HEK293 (cell line): ENCODE measurements at regions not wholly inside any gene's neighbourhood (a gene's known extent, or its start where the extent isn't known, plus 50 kb on each side); places are given as distances from the start of the nearest gene placed in this dataset.

ENCODE experiments used
- CTCF ChIA-PET: fragments of 350-600 bp; formaldehyde crosslinking; extraction: SDS; loops from one replicate; lab custom pipeline; 2021; ENCODE audit warnings: antibody characterized with exemption; lab: Yijun Ruan, JAX
- POLR2A ChIA-PET: fragments of 300-600 bp; formaldehyde crosslinking; extraction: SDS; loops from one replicate; lab custom pipeline; 2020; ENCODE audit warnings: antibody characterized with exemption, inconsistent platforms; lab: Yijun Ruan, JAX
- H3K27ac ChIP-seq: fragments of 200-500 bp; sonication (Bioruptor generic); 2 replicates; pipeline ENCODE4 v1.5.1; 2014; ENCODE audit warnings: low read depth, low read length, control low read depth, inconsistent platforms; ENCODE audit errors: extremely low read depth
- H3K36me3 ChIP-seq, 2 experiments: fragments of 200-500 bp in 1 of 2; sonication (Bioruptor generic) in 1 of 2; 1 replicate in 1 of 2; 2 replicates in 1 of 2; pipeline ENCODE4 v1.5.1; 2014 to 2017; ENCODE audit warnings: inconsistent platforms in 2 of 2, low read length in 2 of 2; ENCODE audit not compliant: control insufficient read depth in 2 of 2, insufficient read depth in 1 of 2
- H3K4me1 ChIP-seq: fragments of 200-500 bp; sonication (Bioruptor generic); 2 replicates; pipeline ENCODE4 v1.5.1; 2014; ENCODE audit warnings: mild to moderate bottlenecking, low read length, inconsistent platforms; ENCODE audit not compliant: control insufficient read depth, insufficient read depth
- H3K4me3 ChIP-seq: 2 replicates; pipeline ENCODE4 v1.5.1; 2011; ENCODE audit warnings: low read depth, mild to moderate bottlenecking, control low read depth, low read length, moderate library complexity
- H3K9me3 ChIP-seq: fragments of 200-500 bp; sonication (Bioruptor generic); 2 replicates; pipeline ENCODE4 v1.5.1; 2014; ENCODE audit warnings: low read depth, low read length, inconsistent platforms; ENCODE audit not compliant: control insufficient read depth, insufficient read depth
- BCL11A ChIP-seq: fragments of 450-650 bp; formaldehyde crosslinking; IDR thresholded peaks from 2 replicates; pipeline ENCODE4 v1.5.1; 2016; ENCODE audit warnings: low read depth, missing biosample characterization, missing genetic modification characterization
- BCL6B ChIP-seq: fragments of 450-650 bp; formaldehyde crosslinking; IDR thresholded peaks from 2 replicates; pipeline ENCODE4 v1.5.1; 2017; ENCODE audit warnings: missing biosample characterization, missing genetic modification characterization
- KLF10 ChIP-seq: fragments of 450-650 bp; IDR thresholded peaks from 2 replicates; pipeline ENCODE4 v1.5.1; 2018; ENCODE audit warnings: missing biosample characterization, mild to moderate bottlenecking, missing genetic modification characterization
- KLF17 ChIP-seq: fragments of 450-650 bp; formaldehyde crosslinking; IDR thresholded peaks from 2 replicates; pipeline ENCODE4 v1.5.1; 2016; ENCODE audit warnings: missing biosample characterization, missing genetic modification characterization
- KLF8 ChIP-seq: fragments of 450-650 bp; formaldehyde crosslinking; IDR thresholded peaks from 2 replicates; pipeline ENCODE4 v1.5.1; 2016; ENCODE audit warnings: missing biosample characterization, missing genetic modification characterization
- MZF1 ChIP-seq: fragments of 450-650 bp; formaldehyde crosslinking; IDR thresholded peaks from 2 replicates; pipeline ENCODE4 v1.5.1; 2017; ENCODE audit warnings: missing biosample characterization, missing genetic modification characterization, borderline replicate concordance
- OSR2 ChIP-seq: fragments of 450-650 bp; formaldehyde crosslinking; IDR thresholded peaks from 2 replicates; pipeline ENCODE4 v1.5.1; 2016; ENCODE audit warnings: missing biosample characterization, missing genetic modification characterization
- PRDM1 ChIP-seq: fragments of 450-650 bp; formaldehyde crosslinking; IDR thresholded peaks from 2 replicates; pipeline ENCODE4; 2016; ENCODE audit warnings: missing biosample characterization, missing genetic modification characterization
- PRDM4 ChIP-seq: fragments of 450-650 bp; formaldehyde crosslinking; IDR thresholded peaks from 2 replicates; pipeline ENCODE4 v1.5.1; 2017; ENCODE audit warnings: missing biosample characterization, missing genetic modification characterization
- PRDM6 ChIP-seq: fragments of 450-650 bp; formaldehyde crosslinking; IDR thresholded peaks from 2 replicates; pipeline ENCODE4 v1.5.1; 2017; ENCODE audit warnings: missing biosample characterization, missing genetic modification characterization
- SP7 ChIP-seq: fragments of 450-650 bp; formaldehyde crosslinking; IDR thresholded peaks from 2 replicates; pipeline ENCODE4 v1.5.1; 2016; ENCODE audit warnings: missing biosample characterization, missing genetic modification characterization
- TSHZ1 ChIP-seq: fragments of 450-650 bp; formaldehyde crosslinking; IDR thresholded peaks from 2 replicates; pipeline ENCODE4 v1.5.1; 2016; ENCODE audit warnings: missing biosample characterization, missing genetic modification characterization, borderline replicate concordance
- WT1 ChIP-seq: fragments of 450-650 bp; formaldehyde crosslinking; IDR thresholded peaks from 2 replicates; pipeline ENCODE4 v1.5.1; 2016; ENCODE audit warnings: missing biosample characterization, missing genetic modification characterization
- ZBTB17 ChIP-seq: fragments of 450-650 bp; formaldehyde crosslinking; IDR thresholded peaks from 2 replicates; pipeline ENCODE4 v1.5.1; 2016; ENCODE audit warnings: missing biosample characterization, missing genetic modification characterization
- ZEB2 ChIP-seq: fragments of 450-650 bp; formaldehyde crosslinking; IDR thresholded peaks from 2 replicates; pipeline ENCODE4 v1.5.1; 2016; ENCODE audit warnings: missing biosample characterization, missing genetic modification characterization
- ZNF112 ChIP-seq: fragments of 450-650 bp; formaldehyde crosslinking; IDR thresholded peaks from 2 replicates; pipeline ENCODE4 v1.5.0; 2017; ENCODE audit warnings: missing biosample characterization, missing genetic modification characterization
- ZNF114 ChIP-seq: fragments of 450-650 bp; formaldehyde crosslinking; IDR thresholded peaks from 2 replicates; pipeline ENCODE4 v1.5.0; 2017; ENCODE audit warnings: missing biosample characterization, missing genetic modification characterization
- ZNF121 ChIP-seq: fragments of 450-650 bp; formaldehyde crosslinking; IDR thresholded peaks from 2 replicates; pipeline ENCODE4 v1.5.1; 2016; ENCODE audit warnings: missing biosample characterization, missing genetic modification characterization
- ZNF341 ChIP-seq: fragments of 450-650 bp; formaldehyde crosslinking; IDR thresholded peaks from 2 replicates; pipeline ENCODE4; 2016; ENCODE audit warnings: low read depth, missing biosample characterization, missing genetic modification characterization
- ZNF501 ChIP-seq: fragments of 450-650 bp; formaldehyde crosslinking; IDR thresholded peaks from 2 replicates; pipeline ENCODE4 v1.5.1; 2016; ENCODE audit warnings: missing biosample characterization, missing genetic modification characterization
- ZNF510 ChIP-seq: fragments of 450-650 bp; formaldehyde crosslinking; IDR thresholded peaks from 2 replicates; pipeline ENCODE4 v1.5.1; 2018; ENCODE audit warnings: mild to moderate bottlenecking, missing genetic modification characterization, missing biosample characterization; ENCODE audit not compliant: insufficient replicate concordance
- ZNF513 ChIP-seq: fragments of 450-650 bp; IDR thresholded peaks from 2 replicates; pipeline ENCODE4 v1.5.1; 2018; ENCODE audit warnings: missing biosample characterization, missing genetic modification characterization
- ZNF701 ChIP-seq: fragments of 450-650 bp; formaldehyde crosslinking; IDR thresholded peaks from 2 replicates; pipeline ENCODE4 v1.5.1; 2016; ENCODE audit warnings: missing biosample characterization, missing genetic modification characterization
- ZNF791 ChIP-seq: fragments of 450-650 bp; formaldehyde crosslinking; IDR thresholded peaks from 2 replicates; pipeline ENCODE4 v1.5.1; 2016; ENCODE audit warnings: missing biosample characterization, missing genetic modification characterization

- TF ChIP-seq ZNF791 (tag by site-specific recombination), result no peak
- TF ChIP-seq PRDM6 (tag by site-specific recombination), result peak; percentile 70; the same call in 1 of the 2 replicates
- TF ChIP-seq ZEB2 (tag by site-specific recombination), result peak; percentile 44; the same call in 1 of the 2 replicates
- no peak for TF ChIP-seq ZNF701 (tag by site-specific recombination)
- 0 out of 2 replicates have a peak, but pooled peaks have one; percentile 57 for TF ChIP-seq TSHZ1
- peak; percentile 74 for TF ChIP-seq SP7 (tag by site-specific recombination)
- peak; percentile 87 for TF ChIP-seq PRDM1 (tag by site-specific recombination)
- TF ChIP-seq MZF1 (tag by site-specific recombination), result peak; percentile 32; the same call in 1 of the 2 replicates
- TF ChIP-seq OSR2 (tag by site-specific recombination), result peak; percentile 93
- no peak for TF ChIP-seq ZNF112 (tag by site-specific recombination)
- no peak for TF ChIP-seq ZNF501
- 0 out of 2 replicates have a peak, but pooled peaks have one; percentile 10 for TF ChIP-seq ZNF341 (tag by site-specific recombination)
- TF ChIP-seq KLF10 (tag by site-specific recombination), result peak; percentile 43; the same call in 1 of the 2 replicates
- 0 out of 2 replicates have a peak, but pooled peaks have one; percentile 35 for TF ChIP-seq BCL11A
- TF ChIP-seq KLF8 (tag by site-specific recombination), result 0 out of 2 replicates have a peak, but pooled peaks have one; percentile 20
- TF ChIP-seq, all 188 proteins: peak for 26
Measured at GRCh38 chr20:11849270-11849915, 68.3 kb upstream of the BTBD3 start (continued).

GRCh38 chr20:11849976-11850670 lies 67.6 kb upstream of the BTBD3 start:
- Histone ChIP-seq H3K36me3 (no peaks in the 10 kb centered on the region), H3K4me3 (no peak overlapping the region), H3K9me3 (no peaks in the 10 kb centered on the region), H3K4me1 (peaks cover 25% of the 10 kb centered on the region), H3K27ac (peak overlapping the region; percentile 79)
- CTCF ChIA-PET, result interaction anchor here (0.5 to 0.9 kb wide), 3 partner anchors 14 to 387 kb away, joined by 3 read pairs; no protein-coding TSS in a partner anchor
- POLR2A ChIA-PET, result interaction anchor here (0.9 kb wide), 1 partner anchor 41 kb away, joined by 5 read pairs; no protein-coding TSS in a partner anchor
- TF ChIP-seq WT1 (tag by site-specific recombination), result peak; percentile 45; the same call in 1 of the 2 replicates
- peak; percentile 54 for TF ChIP-seq ZBTB17
- TF ChIP-seq ZNF114 (tag by site-specific recombination), result no peak
- TF ChIP-seq ZNF513 (tag by site-specific recombination), result no peak
- TF ChIP-seq ZNF510 (tag by site-specific recombination), result peak; percentile 48
- peak; percentile 21; the same call in 1 of the 2 replicates for TF ChIP-seq PRDM4 (tag by site-specific recombination)
- TF ChIP-seq ZNF121, result no peak
- no peak for TF ChIP-seq KLF17 (tag by site-specific recombination)
- no peak for TF ChIP-seq BCL6B
